AG04450 (cell line): ENCODE measurements at regions not wholly inside any gene's neighbourhood (a gene's known extent, or its start where the extent isn't known, plus 50 kb on each side); places are given as distances from the start of the nearest gene placed in this dataset.

ENCODE experiments used
- CTCF ChIA-PET: fragments of 300-600, 350-600 bp; formaldehyde crosslinking; extraction: SDS; loops from one replicate; lab custom pipeline; 2022; ENCODE audit warnings: antibody characterized with exemption, inconsistent platforms; lab: Charles Lee
- POLR2A ChIA-PET: fragments of 350-600 bp; formaldehyde crosslinking; extraction: SDS; loops from one replicate; lab custom pipeline; 2021; ENCODE audit warnings: antibody characterized with exemption, inconsistent platforms; lab: Yijun Ruan, JAX
- DNase-seq: peaks from one replicate; pipeline ENCODE4 v3.0.0-alpha.2; 2011; ENCODE audit warnings: low read depth, low spot score
- H3K27ac ChIP-seq: one replicate; pipeline ENCODE4 v1.5.1; 2012; ENCODE audit warnings: low read depth, low read length, control low read depth
- H3K27me3 ChIP-seq: one replicate; pipeline ENCODE4 v1.6.0; 2012; ENCODE audit warnings: low read length; ENCODE audit not compliant: control insufficient read depth, insufficient read depth
- H3K4me3 ChIP-seq: 2 replicates; pipeline ENCODE4 v1.5.1; 2011; ENCODE audit warnings: mild to moderate bottlenecking, low read depth, low read length, control low read depth
- H3K9me3 ChIP-seq: 2 replicates; pipeline ENCODE4 v1.5.1; 2012; ENCODE audit warnings: low read length; ENCODE audit not compliant: control insufficient read depth, insufficient read depth
- TF ChIP-seq, protein P1 (sequence below): IDR thresholded peaks from 2 replicates; pipeline ENCODE4 v1.5.1; 2011; ENCODE audit warnings: low read depth, low read length, control low read depth, inconsistent platforms

DNA sequence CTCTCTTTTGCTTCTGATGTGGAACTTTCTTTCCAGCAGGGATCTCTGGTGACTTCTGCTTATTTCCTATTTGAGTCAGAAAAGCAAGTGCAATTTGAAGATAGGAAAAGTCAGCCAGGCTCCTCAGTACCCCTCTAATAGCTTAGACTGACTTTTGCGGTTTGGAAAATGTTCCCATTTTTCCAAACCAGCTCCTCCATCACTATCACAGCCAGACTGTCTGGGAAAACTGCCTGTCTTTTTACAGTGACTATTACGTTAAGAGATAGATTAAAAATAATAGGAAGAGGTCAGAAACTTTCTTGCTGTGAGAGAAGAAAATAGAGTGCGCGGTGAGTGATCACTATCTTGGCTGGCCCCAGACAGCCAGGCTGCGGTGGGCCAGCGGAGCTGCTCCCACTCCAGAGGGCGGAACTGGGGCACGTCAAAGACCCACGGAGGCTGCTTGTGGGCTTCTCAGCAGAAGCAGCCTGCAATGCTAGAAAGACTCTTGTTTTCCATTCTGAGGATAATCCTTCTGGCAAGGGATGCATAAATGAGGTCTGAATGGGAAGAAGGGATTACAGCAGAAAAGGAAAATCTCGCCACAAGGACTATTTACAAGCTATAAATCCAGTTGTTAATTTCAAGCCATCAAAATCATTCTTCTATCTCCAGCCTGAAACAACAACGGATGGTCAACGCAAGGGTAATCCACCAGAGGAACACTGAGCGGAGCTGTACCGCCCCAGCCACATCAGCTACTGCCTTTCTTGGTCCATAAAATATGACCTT, 151.0 kb upstream of the MSX2 start:
- no peak for DNase-seq
- Histone ChIP-seq H3K9me3 (no peaks in the 10 kb centered on the region), H3K4me3 (no peak overlapping the region), H3K27me3 (no peaks in the 10 kb centered on the region), H3K27ac (no peak overlapping the region)
- TF ChIP-seq, protein P1, sequence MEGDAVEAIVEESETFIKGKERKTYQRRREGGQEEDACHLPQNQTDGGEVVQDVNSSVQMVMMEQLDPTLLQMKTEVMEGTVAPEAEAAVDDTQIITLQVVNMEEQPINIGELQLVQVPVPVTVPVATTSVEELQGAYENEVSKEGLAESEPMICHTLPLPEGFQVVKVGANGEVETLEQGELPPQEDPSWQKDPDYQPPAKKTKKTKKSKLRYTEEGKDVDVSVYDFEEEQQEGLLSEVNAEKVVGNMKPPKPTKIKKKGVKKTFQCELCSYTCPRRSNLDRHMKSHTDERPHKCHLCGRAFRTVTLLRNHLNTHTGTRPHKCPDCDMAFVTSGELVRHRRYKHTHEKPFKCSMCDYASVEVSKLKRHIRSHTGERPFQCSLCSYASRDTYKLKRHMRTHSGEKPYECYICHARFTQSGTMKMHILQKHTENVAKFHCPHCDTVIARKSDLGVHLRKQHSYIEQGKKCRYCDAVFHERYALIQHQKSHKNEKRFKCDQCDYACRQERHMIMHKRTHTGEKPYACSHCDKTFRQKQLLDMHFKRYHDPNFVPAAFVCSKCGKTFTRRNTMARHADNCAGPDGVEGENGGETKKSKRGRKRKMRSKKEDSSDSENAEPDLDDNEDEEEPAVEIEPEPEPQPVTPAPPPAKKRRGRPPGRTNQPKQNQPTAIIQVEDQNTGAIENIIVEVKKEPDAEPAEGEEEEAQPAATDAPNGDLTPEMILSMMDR: no peak
- ChIA-PET CTCF (interaction anchor here (0.9 to 2.2 kb wide), 6 partner anchors 8 to 221 kb away, joined by 3 to 11 read pairs (median 3); no protein-coding TSS in a partner anchor), POLR2A (no interaction called here)

DNA sequence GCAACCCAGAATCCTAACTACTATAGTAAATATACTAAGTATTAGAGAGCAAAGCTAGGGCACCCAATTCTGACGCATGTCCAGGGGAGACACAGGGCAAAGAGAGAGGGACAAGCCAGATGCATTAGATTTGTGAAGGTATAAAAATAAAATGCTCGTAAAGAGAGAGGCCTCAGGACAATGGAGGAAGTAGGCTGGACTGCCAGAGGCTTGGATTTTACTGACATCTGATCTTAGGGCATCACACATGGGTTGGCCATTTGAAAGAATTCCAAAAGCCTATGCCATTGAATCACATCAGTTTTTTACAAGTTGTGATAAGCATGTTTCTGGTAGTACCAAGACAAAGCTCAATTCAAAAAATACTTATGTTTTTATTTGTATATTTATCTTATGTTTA, 149.3 kb upstream of the MSX2 start:
- no peaks in the 10 kb centered on the region for H3K27me3 ChIP-seq
- H3K9me3 ChIP-seq: no peaks in the 10 kb centered on the region
- CTCF ChIA-PET: interaction anchor here (1.2 kb wide), 1 partner anchor 153 kb away, joined by 3 read pairs; no protein-coding TSS in a partner anchor
- TF ChIP-seq, protein P1: no peak
- POLR2A ChIA-PET: no interaction called here
- no peak for DNase-seq
- H3K27ac ChIP-seq: no peak overlapping the region
- no peak overlapping the region for H3K4me3 ChIP-seq

DNA sequence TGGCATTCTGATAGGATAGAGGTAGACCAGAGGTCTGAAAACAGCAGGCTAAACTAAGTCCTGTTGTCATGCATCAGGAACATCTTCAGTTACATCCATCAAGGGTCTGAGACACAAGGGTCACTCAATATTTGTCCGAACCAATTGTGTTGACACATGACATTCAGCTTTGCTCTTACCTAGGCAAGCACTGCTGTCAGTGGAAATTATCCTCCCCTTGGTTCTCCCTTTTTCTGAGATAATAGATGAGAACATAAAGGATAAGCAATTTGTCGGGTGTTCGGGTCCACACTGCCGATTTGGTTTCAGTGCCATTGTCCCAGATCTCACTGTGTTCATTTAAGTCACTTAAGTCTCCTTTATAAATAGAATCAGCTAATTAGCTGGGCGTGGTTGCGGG, 148.3 kb upstream of the MSX2 start:
- POLR2A ChIA-PET: no interaction called here
- no peak overlapping the region for H3K27ac ChIP-seq
- CTCF ChIA-PET: interaction anchor here (1.2 kb wide), 1 partner anchor 154 kb away, joined by 3 read pairs; no protein-coding TSS in a partner anchor
- DNase-seq: no peak
- H3K27me3 ChIP-seq: no peaks in the 10 kb centered on the region
- TF ChIP-seq, protein P1: no peak
- no peaks in the 10 kb centered on the region for H3K9me3 ChIP-seq
- H3K4me3 ChIP-seq: no peak overlapping the region

DNA sequence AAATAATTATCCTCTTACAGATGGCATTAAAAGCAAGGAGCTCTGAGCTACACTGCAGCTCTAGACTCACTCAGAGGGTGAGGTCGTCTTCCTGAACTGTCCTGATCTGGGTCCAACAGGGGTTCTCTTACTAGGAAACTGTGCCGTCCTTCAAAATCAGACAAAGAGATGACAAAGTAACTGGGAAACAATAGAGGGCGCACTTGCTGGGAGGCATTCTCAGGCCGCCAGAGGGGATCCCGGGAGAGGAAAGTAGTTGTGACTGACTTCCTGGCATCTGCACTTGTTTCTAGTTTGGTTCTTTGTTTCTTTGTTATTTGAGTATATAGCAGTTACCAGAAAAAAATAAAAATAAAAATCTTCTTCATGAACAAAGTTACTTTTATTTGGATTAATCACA, 142.9 kb upstream of the MSX2 start:
- ChIA-PET CTCF (interaction anchor here (0.6 to 1.8 kb wide), 3 partner anchors 9 to 162 kb away, joined by 3 to 11 read pairs (median 7); no protein-coding TSS in a partner anchor), POLR2A (no interaction called here)

DNA sequence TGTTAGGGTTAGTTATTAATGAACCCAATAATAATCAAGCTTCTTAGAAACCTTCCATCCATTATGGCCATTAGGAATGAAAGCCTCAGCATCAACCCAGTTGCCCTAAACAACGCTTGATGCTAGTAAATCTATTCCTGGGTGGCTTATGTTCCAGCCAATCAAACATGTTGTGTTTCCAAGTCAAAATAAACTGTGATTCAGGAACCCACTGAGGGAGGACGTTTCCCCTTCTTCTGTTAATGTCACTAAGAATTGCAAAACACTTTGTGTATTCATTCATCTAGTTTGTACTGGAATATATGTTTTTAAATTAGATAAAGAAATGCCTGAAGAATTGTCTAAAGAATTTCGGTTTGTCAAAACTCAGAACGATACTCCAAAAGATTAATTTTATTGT, 142.5 kb upstream of the MSX2 start:
- POLR2A ChIA-PET: no interaction called here
- TF ChIP-seq, protein P1: no peak
- CTCF ChIA-PET: interaction anchor here (0.6 to 1.8 kb wide), 4 partner anchors 9 to 162 kb away, joined by 3 to 11 read pairs (median 5); no protein-coding TSS in a partner anchor

More for the DNA sequence above, 142.9 kb upstream of the MSX2 start:
- H3K27ac ChIP-seq: no peak overlapping the region
- TF ChIP-seq, protein P1: peak; percentile 46
- DNase-seq: no peak
- H3K9me3 ChIP-seq: no peaks in the 10 kb centered on the region
- H3K4me3 ChIP-seq: no peak overlapping the region
- H3K27me3 ChIP-seq: no peaks in the 10 kb centered on the region

More for the DNA sequence above, 142.5 kb upstream of the MSX2 start:
- no peak for DNase-seq
- Histone ChIP-seq H3K9me3 (no peaks in the 10 kb centered on the region), H3K27ac (no peak overlapping the region), H3K27me3 (no peaks in the 10 kb centered on the region), H3K4me3 (no peak overlapping the region)
